ENCODE measurements at regions not wholly inside any gene's neighbourhood (a gene's known extent, or its start where the extent isn't known, plus 50 kb on each side); places are given as distances from the start of the nearest gene placed in this dataset.

DNA sequence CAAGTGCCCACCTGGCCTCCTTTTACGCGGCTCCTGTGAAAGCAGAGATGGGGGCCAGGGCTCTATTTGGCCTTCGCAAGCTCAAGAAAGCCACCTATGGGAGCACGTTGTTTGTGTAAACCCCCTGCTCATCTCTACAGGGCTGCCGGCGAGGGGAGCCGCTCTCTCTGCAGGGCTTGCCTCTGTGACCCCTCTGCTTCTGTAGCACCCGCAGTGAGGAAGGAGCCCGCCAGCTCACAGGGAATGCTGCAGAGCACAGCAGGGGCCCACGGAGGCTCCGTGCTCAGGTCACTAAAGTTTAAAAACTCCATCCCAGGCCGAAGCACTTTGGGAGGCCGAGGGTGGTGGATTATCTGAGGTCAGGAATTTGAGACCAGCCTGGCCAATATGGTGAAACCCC is 376.8 kb downstream of the IRX2 start:
- Histone ChIP-seq H3K4me2 (ENCODE audit: low read length) (no peak overlapping the region), H3K4me1 (ENCODE audit: insufficient read depth, low read length, severe bottlenecking) (no peaks in the 10 kb centered on the region), H3K27ac (ENCODE audit: low read depth, low read length, poor library complexity, severe bottlenecking) (no peak overlapping the region), H3K4me3 (ENCODE audit: low read depth, low read length, poor library complexity, severe bottlenecking) (no peak overlapping the region), H3F3A (ENCODE audit: insufficient read depth, low read length) (no peaks in the 10 kb centered on the region), H4K20me1 (ENCODE audit: insufficient read depth, low read length) (no peaks in the 10 kb centered on the region), H3K9me3 (ENCODE audit: low read length) (no peaks in the 10 kb centered on the region), H3K9ac (ENCODE audit: low read length) (no peak overlapping the region), H3K79me2 (ENCODE audit: insufficient read depth, low read length) (no peaks in the 10 kb centered on the region), H3K36me3 (ENCODE audit: insufficient read depth, low read length) (no peaks in the 10 kb centered on the region), H2AFZ (ENCODE audit: low read length) (no peak overlapping the region), H3K27me3 (ENCODE audit: insufficient read depth, low read length) (no peaks in the 10 kb centered on the region), H3K9me2 (ENCODE audit: low read depth, low read length) (no peaks in the 10 kb centered on the region)
- TF ChIP-seq EZH2 (IDR thresholded peaks at IDR 0.05; ENCODE audit: borderline replicate concordance, low read length) = no peak
- TF ChIP-seq, protein P1, sequence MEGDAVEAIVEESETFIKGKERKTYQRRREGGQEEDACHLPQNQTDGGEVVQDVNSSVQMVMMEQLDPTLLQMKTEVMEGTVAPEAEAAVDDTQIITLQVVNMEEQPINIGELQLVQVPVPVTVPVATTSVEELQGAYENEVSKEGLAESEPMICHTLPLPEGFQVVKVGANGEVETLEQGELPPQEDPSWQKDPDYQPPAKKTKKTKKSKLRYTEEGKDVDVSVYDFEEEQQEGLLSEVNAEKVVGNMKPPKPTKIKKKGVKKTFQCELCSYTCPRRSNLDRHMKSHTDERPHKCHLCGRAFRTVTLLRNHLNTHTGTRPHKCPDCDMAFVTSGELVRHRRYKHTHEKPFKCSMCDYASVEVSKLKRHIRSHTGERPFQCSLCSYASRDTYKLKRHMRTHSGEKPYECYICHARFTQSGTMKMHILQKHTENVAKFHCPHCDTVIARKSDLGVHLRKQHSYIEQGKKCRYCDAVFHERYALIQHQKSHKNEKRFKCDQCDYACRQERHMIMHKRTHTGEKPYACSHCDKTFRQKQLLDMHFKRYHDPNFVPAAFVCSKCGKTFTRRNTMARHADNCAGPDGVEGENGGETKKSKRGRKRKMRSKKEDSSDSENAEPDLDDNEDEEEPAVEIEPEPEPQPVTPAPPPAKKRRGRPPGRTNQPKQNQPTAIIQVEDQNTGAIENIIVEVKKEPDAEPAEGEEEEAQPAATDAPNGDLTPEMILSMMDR (IDR thresholded peaks at IDR 0.05; ENCODE audit: low read length) = no peak

DNA sequence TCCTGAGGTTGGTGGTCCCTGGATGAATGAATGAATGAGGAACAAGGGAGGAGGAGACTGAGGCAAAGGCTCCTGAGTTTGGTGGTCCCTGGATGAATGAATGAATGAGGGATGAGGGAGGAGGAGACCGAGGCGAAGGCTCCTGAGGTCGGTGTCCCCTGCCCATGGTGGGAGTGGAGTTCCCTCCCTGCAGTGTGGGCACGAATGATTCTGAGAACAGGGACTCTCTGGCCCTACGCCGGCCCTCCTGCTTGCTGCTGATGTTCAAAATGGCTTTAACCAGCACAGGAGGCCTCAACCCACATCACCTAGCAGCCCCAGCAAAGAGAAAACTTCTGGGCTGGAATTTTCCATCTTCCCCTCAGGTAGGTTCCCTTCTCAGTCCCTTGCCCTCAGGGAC is 377.8 kb downstream of the IRX2 start:
- Histone ChIP-seq H3K9me3 (ENCODE audit: low read length) (no peaks in the 10 kb centered on the region), H3K36me3 (ENCODE audit: insufficient read depth, low read length) (no peaks in the 10 kb centered on the region), H4K20me1 (ENCODE audit: insufficient read depth, low read length) (no peaks in the 10 kb centered on the region), H3K4me2 (ENCODE audit: low read length) (no peak overlapping the region), H3K79me2 (ENCODE audit: insufficient read depth, low read length) (no peaks in the 10 kb centered on the region), H2AFZ (ENCODE audit: low read length) (no peak overlapping the region), H3F3A (ENCODE audit: insufficient read depth, low read length) (no peaks in the 10 kb centered on the region), H3K4me3 (ENCODE audit: low read depth, low read length, poor library complexity, severe bottlenecking) (no peak overlapping the region), H3K9ac (ENCODE audit: low read length) (no peak overlapping the region), H3K4me1 (ENCODE audit: insufficient read depth, low read length, severe bottlenecking) (no peaks in the 10 kb centered on the region), H3K9me2 (ENCODE audit: low read depth, low read length) (no peaks in the 10 kb centered on the region), H3K27ac (ENCODE audit: low read depth, low read length, poor library complexity, severe bottlenecking) (no peak overlapping the region), H3K27me3 (ENCODE audit: insufficient read depth, low read length) (no peaks in the 10 kb centered on the region)
- no peak for TF ChIP-seq EZH2 (IDR thresholded peaks at IDR 0.05; ENCODE audit: borderline replicate concordance, low read length)
- TF ChIP-seq, protein P1 (IDR thresholded peaks at IDR 0.05; ENCODE audit: low read length) = no peak

DNA sequence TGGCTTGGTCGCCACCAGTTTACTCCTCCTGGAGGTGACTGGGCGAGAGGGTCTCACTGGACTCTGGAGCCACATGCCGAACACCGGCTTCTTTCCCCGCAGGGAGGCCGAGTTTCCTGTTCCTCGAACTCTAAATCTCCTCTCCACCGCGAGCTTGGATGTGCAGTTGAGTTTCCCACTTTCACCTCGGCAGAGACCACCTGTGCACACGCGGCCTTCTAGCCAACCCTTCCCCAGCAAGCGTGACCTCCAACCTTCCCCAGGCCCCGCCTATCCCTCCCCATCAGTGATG is 380.1 kb downstream of the IRX2 start:
- Histone ChIP-seq H3K27me3 (ENCODE audit: insufficient read depth, low read length) (no peaks in the 10 kb centered on the region), H3K9me3 (ENCODE audit: low read length) (no peaks in the 10 kb centered on the region), H3K9me2 (ENCODE audit: low read depth, low read length) (no peaks in the 10 kb centered on the region), H2AFZ (ENCODE audit: low read length) (no peak overlapping the region), H4K20me1 (ENCODE audit: insufficient read depth, low read length) (no peaks in the 10 kb centered on the region), H3K4me3 (ENCODE audit: low read depth, low read length, poor library complexity, severe bottlenecking) (no peak overlapping the region), H3K9ac (ENCODE audit: low read length) (no peak overlapping the region), H3K79me2 (ENCODE audit: insufficient read depth, low read length) (no peaks in the 10 kb centered on the region), H3K4me1 (ENCODE audit: insufficient read depth, low read length, severe bottlenecking) (no peaks in the 10 kb centered on the region), H3K4me2 (ENCODE audit: low read length) (no peak overlapping the region), H3F3A (ENCODE audit: insufficient read depth, low read length) (no peaks in the 10 kb centered on the region), H3K27ac (ENCODE audit: low read depth, low read length, poor library complexity, severe bottlenecking) (no peak overlapping the region), H3K36me3 (ENCODE audit: insufficient read depth, low read length) (no peaks in the 10 kb centered on the region)
- TF ChIP-seq, protein P1 (IDR thresholded peaks at IDR 0.05; ENCODE audit: low read length) = no peak
- TF ChIP-seq EZH2 (IDR thresholded peaks at IDR 0.05; ENCODE audit: borderline replicate concordance, low read length) = no peak

Measured in OCI-LY1 (cell line).